ENCODE measurements at regions not wholly inside any gene's neighbourhood (a gene's known extent, or its start where the extent isn't known, plus 50 kb on each side); places are given as distances from the start of the nearest gene placed in this dataset.

- Histone ChIP-seq H4K8ac (ENCODE audit: extremely low read depth, insufficient read depth, low read length) (no peak overlapping the region), H4K91ac (replicated peaks; ENCODE audit: insufficient read length, low read length) (no peak overlapping the region), H2BK12ac (ENCODE audit: low read depth, low read length) (no peak overlapping the region), H3K79me2 (ENCODE audit: control insufficient read depth in 1 of 2, insufficient read depth in 2 of 2, low read length in 2 of 2) (no peaks in the 10 kb centered on the region), H3K79me1 (ENCODE audit: low read depth, low read length) (no peaks in the 10 kb centered on the region), H3K14ac (ENCODE audit: insufficient read length) (no peak overlapping the region), H3K4me2 (ENCODE audit: insufficient read depth in 1 of 2, low read depth in 2 of 2, low read length in 2 of 2) (no peak overlapping the region), H2BK20ac (ENCODE audit: low read length) (no peak overlapping the region), H3K27me3 (replicated peaks in 1 of 4; ENCODE audit: control insufficient read depth in 3 of 4, extremely low read depth in 1 of 4, insufficient read depth in 3 of 4, low read length in 3 of 4) (no peaks in the 10 kb centered on the region), H2BK15ac (ENCODE audit: low read length) (no peak overlapping the region), H2AK5ac (ENCODE audit: low read depth, low read length) (no peak overlapping the region), H3K9me3 (ENCODE audit: insufficient read depth in 2 of 2, low read depth in 1 of 2, low read length in 1 of 2) (no peaks in the 10 kb centered on the region), H3K23me2 (ENCODE audit: low read depth, low read length) (no peaks in the 10 kb centered on the region), H3K27ac (ENCODE audit: low read depth, low read length) (no peak overlapping the region), H3K23ac (ENCODE audit: insufficient read length) (no peak overlapping the region), H2BK5ac (ENCODE audit: low read depth, low read length) (no peak overlapping the region), H3K36me3 (ENCODE audit: control insufficient read depth in 2 of 4, insufficient read depth in 4 of 4, low read length in 3 of 4) (no peaks in the 10 kb centered on the region), H3K4me1 (replicated peaks in 1 of 4; ENCODE audit: control insufficient read depth in 3 of 4, insufficient read depth in 4 of 4, low read length in 3 of 4) (no peaks in the 10 kb centered on the region), H3K18ac (ENCODE audit: extremely low read depth, low read length) (no peak overlapping the region), H3K56ac (replicated peaks; ENCODE audit: insufficient read length, low read depth, low read length) (no peak overlapping the region), H3K4ac (replicated peaks; ENCODE audit: insufficient read length, low read depth, low read length) (no peak overlapping the region), H2AFZ (ENCODE audit: low read length) (no peak overlapping the region), H2BK120ac (replicated peaks; ENCODE audit: low read depth, low read length) (no peak overlapping the region), H3K9ac (replicated peaks in 1 of 4; ENCODE audit: extremely low read depth in 1 of 4, low read depth in 3 of 4, low read length in 3 of 4) (no peak overlapping the region), H4K5ac (ENCODE audit: insufficient read length, low read depth, low read length) (no peak overlapping the region), H3K4me3 (ENCODE audit: extremely low read depth in 1 of 4, insufficient read depth in 2 of 4, low read depth in 3 of 4, low read length in 4 of 4) (no peak overlapping the region), H4K20me1 (replicated peaks in 1 of 2; ENCODE audit: control insufficient read depth in 1 of 2, insufficient read depth in 2 of 2, low read length in 2 of 2) (no peaks in the 10 kb centered on the region)
- CTCF ChIA-PET (ENCODE audit: partially characterized antibody), result interaction anchor here (0.6 to 4.4 kb wide), 7 partner anchors 9 to 257 kb away, joined by 3 to 34 read pairs (median 5); no protein-coding TSS in a partner anchor
- DNase-seq (ENCODE audit: low read depth in 1 of 2, low spot score in 2 of 2), result no peak
- POLR2A ChIA-PET (ENCODE audit: partially characterized antibody), result no interaction called here
- WGBS, 2 experiments (ENCODE audit: extremely low coverage in 1 of 2, insufficient coverage in 1 of 2, insufficient read length in 1 of 2, insufficient replicate concordance in 2 of 2, low coverage in 1 of 2, low lambda C conversion rate in 2 of 2, missing lambda C conversion rate in 1 of 2), result 87% methylated on average over 3 of the region's 5 CpGs; no CpG with 5 or more reads in 1 of the 2 experiments
- FAIRE-seq, result no peak
- TF ChIP-seq SAP30 (IDR thresholded peaks at IDR 0.05; ENCODE audit: insufficient read depth, insufficient replicate concordance, low read length), result no peak
- no peak for TF ChIP-seq EP300 (IDR thresholded peaks at IDR 0.05; ENCODE audit: borderline replicate concordance in 1 of 2, low read depth in 2 of 2, low read length in 2 of 2)
- no peak for TF ChIP-seq POU5F1 (IDR thresholded peaks at IDR 0.05; ENCODE audit: low read depth, low read length)
Measured at GRCh38 chr6:154916857-154917256, 78.3 kb upstream of the TIAM2 start.

All from H1 (cell line).